Hepatocyte (in vitro differentiated cells): ENCODE measurements at regions not wholly inside any gene's neighbourhood (a gene's known extent, or its start where the extent isn't known, plus 50 kb on each side); places are given as distances from the start of the nearest gene placed in this dataset.

Experiments used
- EZH2 ChIP-seq: fragments of 200-600 bp; sonication (generic); IDR thresholded peaks from 2 replicates; pipeline ENCODE4 v1.6.1; 2016; ENCODE audit warnings: antibody characterized with exemption, mild to moderate bottlenecking, borderline replicate concordance
- EZH2phosphoT487 ChIP-seq: fragments of 200-600 bp; sonication (generic); IDR thresholded peaks from one replicate; pipeline ENCODE4 v1.6.1; 2018; ENCODE audit warnings: antibody characterized with exemption, mild to moderate bottlenecking, low read depth, moderate library complexity; ENCODE audit not compliant: unreplicated experiment, severe bottlenecking
- TF ChIP-seq, protein P1 (sequence below): fragments of 200-600 bp; sonication (generic); IDR thresholded peaks from 2 replicates; pipeline ENCODE4 v1.5.1; 2016; ENCODE audit warnings: antibody characterized with exemption, mild to moderate bottlenecking; ENCODE audit not compliant: poor library complexity

DNA sequence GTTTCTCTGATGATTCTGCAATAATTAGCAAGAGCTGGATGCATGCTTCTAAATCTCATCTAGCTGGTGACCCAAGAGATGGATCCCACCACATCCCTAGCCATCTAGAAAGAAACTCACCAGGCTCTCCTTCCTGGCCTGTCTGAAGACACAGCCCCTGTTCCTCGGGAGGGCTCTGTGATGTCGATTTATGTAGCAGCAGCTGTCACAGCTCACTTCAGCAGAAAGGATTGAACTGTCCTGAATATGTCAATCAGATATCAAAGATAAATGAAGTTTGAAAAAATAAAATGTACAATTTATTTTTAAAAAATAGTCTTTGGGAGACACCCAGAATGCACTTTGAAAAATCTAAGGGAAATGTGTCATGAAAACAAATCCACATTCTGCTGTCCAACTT lies 67.3 kb upstream of the TSHZ2 start:
- TF ChIP-seq, protein P1, sequence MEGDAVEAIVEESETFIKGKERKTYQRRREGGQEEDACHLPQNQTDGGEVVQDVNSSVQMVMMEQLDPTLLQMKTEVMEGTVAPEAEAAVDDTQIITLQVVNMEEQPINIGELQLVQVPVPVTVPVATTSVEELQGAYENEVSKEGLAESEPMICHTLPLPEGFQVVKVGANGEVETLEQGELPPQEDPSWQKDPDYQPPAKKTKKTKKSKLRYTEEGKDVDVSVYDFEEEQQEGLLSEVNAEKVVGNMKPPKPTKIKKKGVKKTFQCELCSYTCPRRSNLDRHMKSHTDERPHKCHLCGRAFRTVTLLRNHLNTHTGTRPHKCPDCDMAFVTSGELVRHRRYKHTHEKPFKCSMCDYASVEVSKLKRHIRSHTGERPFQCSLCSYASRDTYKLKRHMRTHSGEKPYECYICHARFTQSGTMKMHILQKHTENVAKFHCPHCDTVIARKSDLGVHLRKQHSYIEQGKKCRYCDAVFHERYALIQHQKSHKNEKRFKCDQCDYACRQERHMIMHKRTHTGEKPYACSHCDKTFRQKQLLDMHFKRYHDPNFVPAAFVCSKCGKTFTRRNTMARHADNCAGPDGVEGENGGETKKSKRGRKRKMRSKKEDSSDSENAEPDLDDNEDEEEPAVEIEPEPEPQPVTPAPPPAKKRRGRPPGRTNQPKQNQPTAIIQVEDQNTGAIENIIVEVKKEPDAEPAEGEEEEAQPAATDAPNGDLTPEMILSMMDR, result no peak
- no peak for TF ChIP-seq EZH2phosphoT487
- TF ChIP-seq EZH2, result no peak
